IMR-90 (cell line): ENCODE measurements at regions not wholly inside any gene's neighbourhood (a gene's known extent, or its start where the extent isn't known, plus 50 kb on each side); places are given as distances from the start of the nearest gene placed in this dataset.

Source experiments
- ATAC-seq: fragments of 200-7000 bp; cut with Tn5 transposase; 2 replicates; pipeline ENCODE4 v1.9.1; 2020; ENCODE audit warnings: low read depth, mild to moderate bottlenecking, moderate library complexity
- BruUV-seq: library from RNA; stranded (reverse); fragments of 400-500 nt; replicated peaks from 2 replicates; lab custom pipeline; 2021; lab: Mats Ljungman, UMichigan
- CTCF ChIA-PET: fragments of 300-600 bp; formaldehyde crosslinking; extraction: SDS; loops from one replicate; lab custom pipeline; 2021; ENCODE audit warnings: antibody characterized with exemption; lab: Yijun Ruan, JAX
- POLR2A ChIA-PET: fragments of 300-600 bp; sonication (Branson Sonifier 250); formaldehyde crosslinking; loops from one replicate; lab custom pipeline; 2022; ENCODE audit warnings: antibody characterized with exemption; ENCODE audit not compliant: unreplicated experiment; lab: Charles Lee
- DNase-seq: peaks from one replicate; pipeline ENCODE4 v3.0.0; 2013
- H2AFZ ChIP-seq: replicated peaks from 2 replicates; pipeline ENCODE3; 2013; ENCODE audit warnings: low read length, mild to moderate bottlenecking; ENCODE audit not compliant: poor library complexity
- H2AK5ac ChIP-seq: 2 replicates; pipeline ENCODE4 v1.6.1; 2013; ENCODE audit warnings: low read depth, low read length, inconsistent platforms
- H2AK9ac ChIP-seq: replicated peaks from 2 replicates; pipeline ENCODE3; 2013; ENCODE audit warnings: mild to moderate bottlenecking, low read depth, low read length, moderate library complexity; ENCODE audit not compliant: poor library complexity
- H2BK120ac ChIP-seq: 2 replicates; pipeline ENCODE4 v1.6.1; 2013; ENCODE audit warnings: low read depth, low read length, inconsistent platforms
- H2BK15ac ChIP-seq: 3 replicates; pipeline ENCODE4 v1.6.1; 2013; ENCODE audit warnings: low read depth, low read length, inconsistent platforms
- H2BK20ac ChIP-seq: 2 replicates; pipeline ENCODE4 v1.6.1; 2013; ENCODE audit warnings: low read depth, mild to moderate bottlenecking, inconsistent platforms, low read length, moderate library complexity
- H2BK5ac ChIP-seq: 2 replicates; pipeline ENCODE4 v1.6.1; 2013; ENCODE audit warnings: mild to moderate bottlenecking, low read depth, low read length, inconsistent platforms; ENCODE audit not compliant: poor library complexity, severe bottlenecking
- H3K14ac ChIP-seq: replicated peaks from 2 replicates; pipeline ENCODE4 v1.6.1; 2013; ENCODE audit warnings: low read depth, low read length, inconsistent platforms
- H3K18ac ChIP-seq: 2 replicates; pipeline ENCODE4 v1.6.1; 2013; ENCODE audit warnings: low read depth, low read length, control low read depth
- H3K23ac ChIP-seq: 2 replicates; pipeline ENCODE4 v1.6.1; 2013; ENCODE audit warnings: low read depth, low read length, inconsistent platforms
- H3K27ac ChIP-seq: 2 replicates; pipeline ENCODE4 v1.5.1; 2013; ENCODE audit warnings: mild to moderate bottlenecking, control low read depth, low read length; ENCODE audit not compliant: insufficient read depth
- H3K27me3 ChIP-seq: 2 replicates; pipeline ENCODE4 v1.6.1; 2013; ENCODE audit warnings: low read length; ENCODE audit not compliant: control insufficient read depth, insufficient read depth
- H3K36me3 ChIP-seq: 2 replicates; pipeline ENCODE4 v1.6.1; 2013; ENCODE audit warnings: low read length, mixed read lengths; ENCODE audit not compliant: control insufficient read depth, insufficient read depth
- H3K4ac ChIP-seq: 2 replicates; pipeline ENCODE4 v1.6.1; 2013; ENCODE audit warnings: low read depth, low read length, inconsistent platforms
- H3K4me1 ChIP-seq: 2 replicates; pipeline ENCODE4 v1.6.1; 2013; ENCODE audit warnings: low read length, mixed read lengths; ENCODE audit not compliant: control insufficient read depth, insufficient read depth
- H3K4me2 ChIP-seq: 2 replicates; pipeline ENCODE4 v1.6.1; 2013; ENCODE audit warnings: low read depth, mild to moderate bottlenecking, control low read depth, low read length, moderate library complexity
- H3K4me3 ChIP-seq: 2 replicates; pipeline ENCODE4 v1.5.1; 2013; ENCODE audit warnings: low read depth, mild to moderate bottlenecking, control low read depth, low read length, moderate library complexity; ENCODE audit not compliant: insufficient read depth
- H3K56ac ChIP-seq: 2 replicates; pipeline ENCODE4 v1.6.1; 2013; ENCODE audit warnings: low read length, inconsistent platforms; ENCODE audit not compliant: insufficient read depth; ENCODE audit errors: extremely low read depth
- H3K79me1 ChIP-seq, 2 experiments: 2 replicates each; pipeline ENCODE4 v1.6.1; 2013; ENCODE audit warnings: low read length in 2 of 2, inconsistent platforms in 1 of 2, low read depth in 1 of 2
- H3K9ac ChIP-seq: 2 replicates; pipeline ENCODE4 v1.6.1; 2013; ENCODE audit warnings: low read depth, low read length, control low read depth
- H3K9me1 ChIP-seq: 2 replicates; pipeline ENCODE4 v1.6.1; 2013; ENCODE audit warnings: low read length, inconsistent platforms; ENCODE audit not compliant: insufficient read depth
- H3K9me3 ChIP-seq: 2 replicates; pipeline ENCODE4 v1.6.1; 2013; ENCODE audit warnings: low read length; ENCODE audit not compliant: control insufficient read depth, insufficient read depth
- H4K20me1 ChIP-seq: 2 replicates; pipeline ENCODE4 v1.6.1; 2013; ENCODE audit warnings: low read length, inconsistent platforms; ENCODE audit not compliant: insufficient read depth
- H4K5ac ChIP-seq: 2 replicates; pipeline ENCODE4 v1.6.1; 2013; ENCODE audit warnings: mild to moderate bottlenecking, low read depth, low read length, control low read depth
- H4K8ac ChIP-seq, 2 experiments: 2 replicates each; pipeline ENCODE4 v1.6.1; 2013; ENCODE audit warnings: low read depth in 2 of 2, low read length in 2 of 2, control low read depth in 1 of 2, inconsistent platforms in 1 of 2
- H4K91ac ChIP-seq: 2 replicates; pipeline ENCODE4 v1.6.1; 2013; ENCODE audit warnings: low read depth, low read length, inconsistent platforms; ENCODE audit not compliant: insufficient read depth
- BHLHE40 ChIP-seq: fragments of 150-350 bp; IDR thresholded peaks from 2 replicates; pipeline ENCODE4 v1.6.1; 2016; ENCODE audit warnings: mild to moderate bottlenecking, low read depth, low read length
- CEBPB ChIP-seq: IDR thresholded peaks from 2 replicates; pipeline ENCODE4 v1.6.1; 2012; ENCODE audit warnings: low read depth, low read length, improper control_type of control experiment
- CHD1 ChIP-seq: IDR thresholded peaks from 2 replicates; pipeline ENCODE4 v1.6.1; 2012; ENCODE audit warnings: low read depth, low read length, improper control_type of control experiment
- CTCF ChIP-seq: conservative IDR thresholded peaks from 2 replicates; pipeline ENCODE4 v1.5.1; 2012; ENCODE audit warnings: mild to moderate bottlenecking, low read depth, low read length, improper control_type of control experiment
- ELK1 ChIP-seq: fragments of 150-350 bp; IDR thresholded peaks from 2 replicates; pipeline ENCODE4 v1.6.1; 2016; ENCODE audit warnings: low read depth, mild to moderate bottlenecking, low read length, moderate library complexity, borderline replicate concordance
- MXI1 ChIP-seq: IDR thresholded peaks from 2 replicates; pipeline ENCODE4 v1.6.1; 2012; ENCODE audit warnings: low read depth, mild to moderate bottlenecking, low read length, moderate library complexity, borderline replicate concordance
- NFE2L2 ChIP-seq: fragments of 150-350 bp; IDR thresholded peaks from 2 replicates; pipeline ENCODE4 v1.6.1; 2016; ENCODE audit warnings: low read depth, mild to moderate bottlenecking, low read length
- RAD21 ChIP-seq: IDR thresholded peaks from 2 replicates; pipeline ENCODE4 v1.6.1; 2012; ENCODE audit warnings: low read length, improper control_type of control experiment
- RFX5 ChIP-seq: IDR thresholded peaks from 2 replicates; pipeline ENCODE4 v1.8.0; 2012; ENCODE audit warnings: low read depth, mild to moderate bottlenecking, low read length, moderate library complexity
- USF2 ChIP-seq: fragments of 150-350 bp; IDR thresholded peaks from 2 replicates; pipeline ENCODE4 v1.6.1; 2017; ENCODE audit warnings: mild to moderate bottlenecking, antibody characterized with exemption, low read length, low read depth
- WGBS, 2 experiments: methylation state at CpG; one replicate each; pipeline versions ENCODE4 v1.1.5 to v1.1.7; 2013; ENCODE audit warnings: missing lambda C conversion rate in 2 of 2; ENCODE audit not compliant: insufficient read length in 1 of 2; ENCODE audit errors: extremely low coverage in 2 of 2; 5-methylcytosine and 5-hydroxymethylcytosine counted together
- dilution Hi-C: fragments of 300-500 bp; cut with HindIII; formaldehyde crosslinking; loops from one replicate; pipeline ENCODE4 v1.14.3; 2018; ENCODE audit warnings: low sequenced_read_pairs; ENCODE audit not compliant: unreplicated experiment
- in situ Hi-C: fragments of 300-500 bp; cut with MboI; formaldehyde crosslinking; loops from 3 replicates; pipeline ENCODE4 v1.14.3; 2019; ENCODE audit warnings: low sequenced_read_pairs, inconsistent platforms, mixed read lengths
- intact Hi-C: fragments of 100-400 bp; cut with micrococcal nuclease; formaldehyde crosslinking; loops from 2 replicates; pipeline ENCODE4 v1.10.0; 2022

GRCh38 chr18:43786893-43787292, 509.6 kb upstream of the SYT4 start:
- Histone ChIP-seq H3K79me1 (no peaks in the 10 kb centered on the region), H3K9me1 (no peaks in the 10 kb centered on the region), H3K9ac (no peak overlapping the region), H4K8ac (no peak overlapping the region), H3K27ac (no peak overlapping the region), H3K23ac (no peak overlapping the region), H3K56ac (no peak overlapping the region), H4K20me1 (no peaks in the 10 kb centered on the region), H3K27me3 (no peaks in the 10 kb centered on the region), H3K4me2 (no peak overlapping the region), H4K5ac (no peak overlapping the region), H3K36me3 (no peaks in the 10 kb centered on the region), H3K9me3 (no peaks in the 10 kb centered on the region), H3K4me1 (no peaks in the 10 kb centered on the region), H2BK15ac (no peak overlapping the region), H3K18ac (no peak overlapping the region), H3K4me3 (no peak overlapping the region), H2BK120ac (no peak overlapping the region), H2AK9ac (no peak overlapping the region), H2BK5ac (no peak overlapping the region), H2AK5ac (no peak overlapping the region), H3K14ac (no peak overlapping the region), H3K4ac (no peak overlapping the region), H2BK20ac (no peak overlapping the region), H2AFZ (no peak overlapping the region), H4K91ac (no peak overlapping the region)
- BruUV-seq = no TSS peak
- intact Hi-C loops = loop anchor here (10.0 kb wide), 1 partner anchor 418 kb away; no protein-coding TSS in a partner anchor
- no peak for DNase-seq
- WGBS, 2 experiments = no CpG with 5 or more reads among the region's 4 CpGs
- no peak for TF ChIP-seq CEBPB
- TF ChIP-seq ELK1 = no peak
- TF ChIP-seq NFE2L2 = no peak
- no peak for TF ChIP-seq BHLHE40
- TF ChIP-seq RFX5 = no peak
- no peak for TF ChIP-seq CHD1
- no peak for TF ChIP-seq RAD21
- TF ChIP-seq USF2 = no peak
- TF ChIP-seq MXI1 = no peak
- TF ChIP-seq CTCF = no peak
- ChIA-PET CTCF (interaction anchor here (1.0 kb wide), 1 partner anchor 14 kb away, joined by 3 read pairs; no protein-coding TSS in a partner anchor), POLR2A (no interaction called here)
- dilution Hi-C loops = no loop called here
- in situ Hi-C loops = no loop called here
- no peak for ATAC-seq
